ENCODE measurements at regions not wholly inside any gene's neighbourhood (a gene's known extent, or its start where the extent isn't known, plus 50 kb on each side); places are given as distances from the start of the nearest gene placed in this dataset.
"Not testable (repeated sequence)": the region's sequence is repeated elsewhere in the genome, so short reads cannot be mapped to it uniquely, and the experiment has no call there.

- no peak for DNase-seq (ENCODE audit: low spot score)
Observed at GRCh38 chr1:29936031-29936544, 699.8 kb downstream of the PTPRU start.

- no peak for DNase-seq (ENCODE audit: low spot score)
Observed at GRCh38 chr1:29934255-29934772, 698.0 kb downstream of the PTPRU start.

- no peak for DNase-seq (ENCODE audit: low spot score)
Observed at GRCh38 chr1:29933067-29933466, 696.7 kb downstream of the PTPRU start.

GRCh38 chr1:29932626-29933025 is 696.3 kb downstream of the PTPRU start:
- DNase-seq (ENCODE audit: low spot score) = no peak

- DNase-seq (ENCODE audit: low spot score) = no peak
Observed at GRCh38 chr1:29931477-29932175, 695.3 kb downstream of the PTPRU start.

GRCh38 chr1:29925058-29925457 is 688.7 kb downstream of the PTPRU start:
- DNase-seq (ENCODE audit: low spot score) = no peak

GRCh38 chr1:29924017-29924431 is 687.7 kb downstream of the PTPRU start:
- DNase-seq (ENCODE audit: low spot score) = no peak

- no peak for DNase-seq (ENCODE audit: low spot score)
Observed at GRCh38 chr1:29921741-29922140, 685.4 kb downstream of the PTPRU start.

- no peak for DNase-seq (ENCODE audit: low spot score)
Observed at GRCh38 chr1:29920784-29921183, 684.5 kb downstream of the PTPRU start.

GRCh38 chr1:29920316-29920715 is 684.0 kb downstream of the PTPRU start:
- no peak for DNase-seq (ENCODE audit: low spot score)

GRCh38 chr1:29919041-29919440 is 682.7 kb downstream of the PTPRU start:
- not testable (repeated sequence) for DNase-seq (ENCODE audit: low spot score)

- DNase-seq (ENCODE audit: low spot score) = no peak
Observed at GRCh38 chr1:29916656-29917369, 680.5 kb downstream of the PTPRU start.

- no peak for DNase-seq (ENCODE audit: low spot score)
Observed at GRCh38 chr1:29914936-29915335, 678.6 kb downstream of the PTPRU start.

GRCh38 chr1:29912425-29912824 is 676.1 kb downstream of the PTPRU start:
- no peak for DNase-seq (ENCODE audit: low spot score)

GRCh38 chr1:29909962-29910361 is 673.6 kb downstream of the PTPRU start:
- no peak for DNase-seq (ENCODE audit: low spot score)

GRCh38 chr1:29907596-29907995 is 671.3 kb downstream of the PTPRU start:
- no peak for DNase-seq (ENCODE audit: low spot score)

- no peak for DNase-seq (ENCODE audit: low spot score)
Observed at GRCh38 chr1:29906927-29907326, 670.6 kb downstream of the PTPRU start.

GRCh38 chr1:29903548-29904166 is 667.3 kb downstream of the PTPRU start:
- DNase-seq (ENCODE audit: low spot score) = no peak

GRCh38 chr1:29901624-29902325 is 665.5 kb downstream of the PTPRU start:
- DNase-seq (ENCODE audit: low spot score) = no peak

GRCh38 chr1:29900712-29901111 is 664.4 kb downstream of the PTPRU start:
- no peak for DNase-seq (ENCODE audit: low spot score)

GRCh38 chr1:29900104-29900679 is 663.9 kb downstream of the PTPRU start:
- DNase-seq (ENCODE audit: low spot score) = no peak
